IPS-11a (cell line): ENCODE measurements at regions not wholly inside any gene's neighbourhood (a gene's known extent, or its start where the extent isn't known, plus 50 kb on each side); places are given as distances from the start of the nearest gene placed in this dataset.

Experiments used
- H3K4me3 ChIP-seq: one replicate; pipeline ENCODE4 v1.5.1; 2013; ENCODE audit warnings: low read depth, low read length, control low read depth

DNA sequence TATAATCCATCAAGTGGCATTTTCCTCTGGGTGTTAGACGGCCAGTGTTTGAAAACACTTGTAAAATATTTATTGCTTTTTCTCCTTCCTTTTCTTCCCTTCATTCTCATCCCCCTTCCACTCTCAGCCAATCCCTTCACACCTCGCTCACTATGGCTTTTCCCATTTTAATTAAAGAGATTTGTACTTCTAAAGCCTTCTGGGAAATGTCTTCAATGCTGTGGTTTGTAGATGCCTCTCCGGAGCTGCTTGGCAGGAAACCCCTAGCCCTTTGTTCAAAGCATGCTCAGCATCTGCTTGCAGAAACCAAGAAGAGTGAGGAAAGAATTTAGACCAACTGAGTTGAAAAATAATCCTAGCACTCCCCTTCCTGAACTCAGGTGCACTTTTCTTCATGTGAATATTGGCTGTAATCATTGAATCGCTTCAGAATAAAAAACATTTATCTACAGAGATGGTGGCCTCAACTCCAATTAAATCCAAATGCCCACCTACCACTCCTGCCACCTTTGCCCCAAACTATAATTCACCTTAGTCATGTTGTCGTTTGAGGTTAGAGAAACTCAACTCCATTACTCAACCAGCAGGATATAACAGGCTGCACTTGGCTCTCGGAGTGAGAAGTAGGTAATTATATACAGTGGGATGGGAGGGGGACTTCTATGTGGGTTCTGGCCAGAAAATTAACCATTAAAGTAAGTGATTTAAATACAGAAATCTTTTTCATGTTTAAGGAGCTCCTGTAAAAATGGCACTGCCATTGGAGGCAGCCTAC, 659.4 kb upstream of the CAMK1G start:
- H3K4me3 ChIP-seq = no peak overlapping the region

GRCh38 chr1:208924928-208925327, 658.6 kb upstream of the CAMK1G start:
- H3K4me3 ChIP-seq = no peak overlapping the region

DNA sequence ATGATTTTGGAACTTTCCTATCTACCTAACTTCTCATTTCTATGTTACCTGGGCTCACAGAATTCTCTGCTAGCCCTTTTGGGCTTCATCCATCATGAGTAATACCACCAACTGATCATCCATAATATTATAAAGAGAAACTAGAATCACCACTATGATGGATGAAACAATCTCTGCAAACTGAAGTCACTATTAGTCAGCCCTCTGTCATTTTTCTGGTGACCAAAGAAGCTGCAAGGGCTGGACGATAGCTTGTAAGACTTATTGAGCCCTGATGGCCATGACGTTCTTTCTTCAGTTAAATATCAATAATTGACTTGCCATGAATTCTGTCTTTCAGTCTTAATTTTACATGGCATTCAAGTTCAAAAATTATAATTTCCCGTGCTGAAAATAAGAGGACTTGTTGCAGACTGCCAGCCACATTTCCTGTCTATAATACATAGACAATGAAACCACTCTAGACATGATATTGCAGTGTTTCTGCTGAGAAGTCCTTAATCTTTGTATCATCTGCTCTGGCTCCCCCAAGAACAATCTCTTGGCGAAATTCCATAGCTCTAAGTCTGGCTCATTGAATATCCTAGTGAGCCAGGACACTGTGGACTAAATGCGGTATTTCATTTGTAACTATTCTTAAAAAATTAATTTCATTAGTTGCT, 655.0 kb upstream of the CAMK1G start:
- no peak overlapping the region for H3K4me3 ChIP-seq

DNA sequence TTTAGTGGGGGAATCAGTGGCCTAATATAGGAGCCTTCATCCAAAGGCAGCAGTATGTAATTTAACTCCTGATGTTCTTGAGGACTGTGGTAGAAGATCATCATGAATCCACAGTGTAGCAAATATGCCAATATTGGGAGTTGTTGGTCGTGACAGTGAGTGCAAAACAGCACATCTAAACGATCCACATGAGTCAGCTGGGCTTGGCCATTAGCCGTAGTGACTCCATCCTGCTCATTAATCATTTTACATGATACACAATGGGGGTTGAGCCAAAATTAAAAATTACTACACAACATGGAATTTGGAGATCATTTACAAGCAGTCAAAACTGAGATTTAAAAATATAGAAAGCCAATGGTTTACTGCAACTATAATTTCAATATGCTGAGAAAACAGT, 653.9 kb upstream of the CAMK1G start:
- no peak overlapping the region for H3K4me3 ChIP-seq

DNA sequence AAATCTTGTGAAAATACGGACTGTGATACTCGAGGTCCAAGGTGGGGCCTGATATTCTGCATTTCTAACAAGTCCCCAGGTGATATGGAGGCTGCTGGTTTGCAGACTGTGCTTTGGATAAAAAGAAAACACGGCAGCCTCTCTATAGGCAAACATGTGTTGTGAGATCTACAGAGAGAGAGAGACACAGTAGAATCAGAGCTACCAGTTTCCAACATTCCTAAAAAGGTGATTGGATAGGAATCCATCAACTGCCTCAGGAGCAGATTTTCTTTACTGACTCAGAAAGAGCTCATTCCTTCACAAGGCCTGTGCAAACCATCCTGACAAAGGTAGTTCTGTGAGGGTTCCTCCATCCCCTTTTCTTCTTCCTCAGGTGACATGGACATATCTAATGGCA, 651.6 kb upstream of the CAMK1G start:
- no peak overlapping the region for H3K4me3 ChIP-seq

DNA sequence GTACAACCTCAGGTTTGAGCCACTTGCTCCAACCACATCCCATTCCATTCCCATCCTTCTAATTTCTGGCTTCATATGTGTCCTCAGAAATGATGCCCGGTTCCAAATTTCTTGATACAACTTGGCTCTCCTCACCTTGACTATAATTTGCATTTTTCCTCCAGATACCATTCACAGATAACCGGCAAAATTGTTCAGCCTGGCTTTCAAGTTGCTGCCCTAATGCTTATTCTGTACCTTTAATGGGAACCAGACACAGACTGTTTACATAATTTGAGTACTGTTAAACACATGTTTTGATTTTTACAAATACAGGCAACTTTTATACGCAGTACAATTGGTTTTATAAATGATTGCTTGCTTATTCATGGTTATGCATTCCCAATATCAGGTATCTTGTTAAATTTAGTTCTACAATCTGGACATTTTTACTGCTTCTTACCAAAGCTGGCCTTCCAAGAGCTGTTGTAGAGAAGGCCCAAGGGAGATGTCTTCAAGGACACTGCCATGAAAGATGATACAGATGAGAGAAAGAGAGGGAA, 649.5 kb upstream of the CAMK1G start:
- H3K4me3 ChIP-seq = no peak overlapping the region

GRCh38 chr1:208934933-208935332, 648.6 kb upstream of the CAMK1G start:
- H3K4me3 ChIP-seq = no peak overlapping the region

DNA sequence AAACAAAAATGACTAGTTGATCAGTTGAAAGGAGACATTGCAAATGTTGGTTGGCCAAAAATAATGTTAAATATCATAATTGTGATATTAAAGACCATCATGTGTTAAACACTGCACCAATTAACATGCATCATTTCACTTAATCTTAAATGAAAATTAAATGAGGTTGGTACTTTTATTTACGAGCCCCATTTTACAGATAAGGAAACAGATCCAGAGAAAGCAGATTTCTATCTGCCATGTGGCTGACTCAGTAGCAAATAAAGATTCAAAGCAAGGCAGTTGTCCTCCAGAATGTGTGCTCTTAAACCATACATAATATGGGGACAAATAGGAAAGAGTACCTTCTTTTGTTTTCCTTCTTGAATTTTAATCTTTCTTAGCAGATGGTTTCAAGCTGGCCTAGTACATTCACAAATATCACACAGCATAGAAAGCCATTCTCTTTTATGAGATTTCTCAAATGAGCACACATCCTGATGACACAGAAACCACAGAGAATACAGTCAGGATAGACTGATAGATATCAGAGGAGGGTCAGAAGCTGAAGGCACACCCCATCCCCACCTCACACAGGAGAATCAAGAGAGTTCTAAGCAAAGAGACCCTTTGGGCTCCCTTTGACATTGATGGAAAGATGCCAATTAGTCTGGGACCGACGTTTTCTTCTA, 647.9 kb upstream of the CAMK1G start:
- H3K4me3 ChIP-seq = no peak overlapping the region

GRCh38 chr1:208939537-208940085, 643.9 kb upstream of the CAMK1G start:
- H3K4me3 ChIP-seq = no peak overlapping the region

GRCh38 chr1:208942394-208943130, 641.0 kb upstream of the CAMK1G start:
- H3K4me3 ChIP-seq = no peak overlapping the region

DNA sequence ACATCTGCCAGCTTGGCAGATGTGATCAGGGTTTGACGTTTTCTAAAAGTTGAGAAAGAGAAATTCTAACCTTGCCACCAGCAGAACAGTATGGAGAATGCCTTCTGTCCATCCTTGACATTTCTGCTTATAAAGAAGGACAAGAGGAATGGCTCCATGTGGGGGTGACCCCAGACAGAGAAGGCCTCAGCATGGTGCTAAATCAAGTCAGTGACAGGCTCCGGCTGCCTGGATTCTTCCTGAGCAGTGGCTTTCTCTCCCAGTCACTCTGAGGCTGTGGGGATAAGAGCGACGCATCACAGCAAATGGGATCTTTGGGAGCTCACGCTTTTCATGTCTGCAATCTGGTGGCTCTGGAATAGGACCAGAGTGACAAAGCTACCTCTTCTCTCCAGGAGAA, 640.2 kb upstream of the CAMK1G start:
- no peak overlapping the region for H3K4me3 ChIP-seq

- no peak overlapping the region for H3K4me3 ChIP-seq
These were observed 638.5 kb upstream of the CAMK1G start for GRCh38 chr1:208944981-208945451.

DNA sequence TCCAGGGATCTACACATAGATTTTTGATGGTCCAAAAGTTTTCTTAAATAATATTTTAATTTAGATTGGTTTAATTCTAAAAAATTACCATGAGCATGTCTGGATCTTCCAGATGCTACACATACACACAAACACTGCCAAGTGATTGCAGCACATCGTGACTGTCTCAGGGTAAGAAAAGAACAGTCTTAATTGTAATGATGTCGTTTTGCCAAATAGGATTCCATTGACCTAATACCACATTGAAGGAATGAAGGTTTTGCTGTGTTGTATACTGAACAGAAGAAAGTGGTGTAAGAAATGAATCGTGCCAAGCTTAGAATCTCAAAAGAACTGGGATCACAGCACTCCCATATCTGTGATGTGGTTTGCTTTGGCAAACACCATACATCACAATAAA, 633.3 kb upstream of the CAMK1G start:
- H3K4me3 ChIP-seq = no peak overlapping the region

DNA sequence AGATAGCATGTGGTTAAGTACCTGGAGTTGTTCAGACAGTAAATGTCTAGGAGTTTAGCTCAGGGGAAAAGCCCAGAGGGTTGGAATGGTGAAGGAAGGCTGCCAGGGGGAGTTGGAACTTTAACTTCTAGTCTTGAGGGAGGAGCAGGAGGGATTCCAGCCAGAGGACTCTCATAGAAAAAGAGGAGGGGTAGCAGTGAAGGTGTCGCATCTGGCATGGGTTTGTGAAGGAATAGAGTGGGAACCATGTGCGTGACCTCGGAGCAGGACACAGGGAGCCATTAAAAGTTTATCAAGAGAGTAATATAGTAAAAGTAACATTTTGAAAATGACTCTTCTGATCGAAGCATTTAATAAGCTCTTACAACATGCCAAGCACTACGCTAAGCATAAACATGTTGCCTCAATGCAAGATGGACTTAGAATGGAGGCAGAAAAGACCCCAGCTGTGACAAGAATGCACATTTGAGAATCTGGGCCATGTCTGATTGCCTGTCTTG, 632.4 kb upstream of the CAMK1G start:
- no peak overlapping the region for H3K4me3 ChIP-seq

GRCh38 chr1:208951908-208952307, 631.6 kb upstream of the CAMK1G start:
- H3K4me3 ChIP-seq = no peak overlapping the region

GRCh38 chr1:208962867-208963266, 620.6 kb upstream of the CAMK1G start:
- no peak overlapping the region for H3K4me3 ChIP-seq

DNA sequence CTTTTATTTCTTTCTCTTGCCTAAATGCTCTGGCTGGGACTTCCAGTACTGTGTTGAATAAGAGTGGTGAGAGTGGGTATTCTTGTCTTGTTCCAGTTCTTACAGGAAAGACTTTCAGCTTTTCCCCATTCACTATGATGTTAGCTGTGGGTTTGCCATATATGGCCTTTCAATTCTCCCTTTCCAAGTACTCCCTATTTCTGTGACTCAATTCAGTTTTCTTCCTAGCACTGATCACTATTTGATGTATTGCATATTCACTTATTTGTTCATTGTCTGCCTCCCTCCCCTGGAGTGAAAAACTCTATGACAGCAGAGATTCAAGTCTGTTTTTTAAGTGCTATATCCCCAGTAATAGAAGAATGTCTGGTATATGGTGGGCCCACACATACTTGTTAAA, 618.2 kb upstream of the CAMK1G start:
- no peak overlapping the region for H3K4me3 ChIP-seq

DNA sequence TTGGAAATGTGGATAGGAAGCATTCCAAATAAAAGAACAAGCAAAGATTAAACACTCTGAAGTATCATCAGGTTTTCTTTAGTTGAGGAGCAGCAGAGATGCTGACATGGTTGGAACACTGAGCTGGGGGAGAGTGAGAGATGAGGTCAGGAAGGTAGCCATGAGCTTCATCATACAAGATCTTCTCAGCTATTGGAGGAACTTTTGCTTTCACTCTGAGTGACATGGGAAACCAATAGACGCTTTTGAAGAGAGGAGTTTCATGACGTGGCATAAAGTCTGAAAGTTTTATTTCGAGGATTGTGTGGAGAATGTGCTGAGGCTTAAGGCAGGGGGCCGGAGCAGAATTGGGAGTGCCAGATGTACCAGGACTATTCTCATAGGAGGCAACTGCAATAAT, 616.2 kb upstream of the CAMK1G start:
- no peak overlapping the region for H3K4me3 ChIP-seq

- no peak overlapping the region for H3K4me3 ChIP-seq
These were observed 608.8 kb upstream of the CAMK1G start for GRCh38 chr1:208974717-208975116.

- H3K4me3 ChIP-seq = no peak overlapping the region
These were observed 608.1 kb upstream of the CAMK1G start for GRCh38 chr1:208975456-208975855.

GRCh38 chr1:208977012-208977411, 606.5 kb upstream of the CAMK1G start:
- no peak overlapping the region for H3K4me3 ChIP-seq
